PC-3 (cell line): ENCODE measurements at regions not wholly inside any gene's neighbourhood (a gene's known extent, or its start where the extent isn't known, plus 50 kb on each side); places are given as distances from the start of the nearest gene placed in this dataset.

Experiments
- ATAC-seq: fragments of 200-7000 bp; cut with Tn5 transposase; 2 replicates; pipeline ENCODE4 v1.9.1; 2020; ENCODE audit warnings: mild to moderate bottlenecking, moderate library complexity
- BruUV-seq: library from RNA; stranded (reverse); fragments of 400-500 nt; replicated peaks from 2 replicates; lab custom pipeline; 2021; lab: Mats Ljungman, UMichigan
- CTCF ChIA-PET: fragments of 300-600 bp; sonication (Branson Sonifier 250); formaldehyde crosslinking; loops from one replicate; lab custom pipeline; 2022; ENCODE audit warnings: antibody characterized with exemption; lab: Charles Lee
- POLR2A ChIA-PET: fragments of 300-600 bp; sonication (Branson Sonifier 250); formaldehyde crosslinking; loops from one replicate; lab custom pipeline; 2022; ENCODE audit warnings: antibody characterized with exemption; ENCODE audit not compliant: unreplicated experiment; lab: Charles Lee
- DNase-seq: peaks from one replicate; pipeline ENCODE4 v3.0.0-alpha.2; 2015
- H2AFZ ChIP-seq: fragments of 300-600 bp; sonication (generic); 2 replicates; pipeline ENCODE4 v1.6.0; 2016; ENCODE audit warnings: antibody characterized with exemption, low read length
- H3F3A ChIP-seq: fragments of 300-600 bp; sonication (generic); one replicate; pipeline ENCODE4 v1.6.0; 2017; ENCODE audit warnings: antibody characterized with exemption, low read length, control low read depth, mild to moderate bottlenecking; ENCODE audit not compliant: unreplicated experiment
- H3K27ac ChIP-seq: fragments of 300-600 bp; sonication (generic); 2 replicates; pipeline ENCODE4 v1.5.1; 2016; ENCODE audit warnings: mild to moderate bottlenecking, low read length
- H3K27me3 ChIP-seq: fragments of 300-600 bp; sonication (generic); 2 replicates; pipeline ENCODE4 v1.6.1; 2016; ENCODE audit warnings: low read length, mixed read lengths
- H3K36me3 ChIP-seq: fragments of 300-600 bp; sonication (generic); 2 replicates; pipeline ENCODE4 v1.6.1; 2016; ENCODE audit warnings: low read depth, mixed run types, low read length, mixed read lengths
- H3K4me1 ChIP-seq: fragments of 300-600 bp; sonication (generic); 2 replicates; pipeline ENCODE4 v1.5.1; 2016; ENCODE audit warnings: low read length; ENCODE audit not compliant: insufficient read depth
- H3K4me2 ChIP-seq: fragments of 300-600 bp; sonication (generic); 2 replicates; pipeline ENCODE4 v1.6.0; 2016; ENCODE audit warnings: low read length
- H3K4me3 ChIP-seq: fragments of 300-600 bp; sonication (generic); 2 replicates; pipeline ENCODE4 v1.5.1; 2016; ENCODE audit warnings: mild to moderate bottlenecking, low read length, mixed read lengths
- H3K79me2 ChIP-seq: fragments of 300-600 bp; sonication (generic); 2 replicates; pipeline ENCODE4 v1.6.1; 2017; ENCODE audit warnings: low read length, mixed read lengths
- H3K9ac ChIP-seq: fragments of 300-600 bp; sonication (generic); 2 replicates; pipeline ENCODE4 v1.6.0; 2016; ENCODE audit warnings: mild to moderate bottlenecking, low read length
- H3K9me2 ChIP-seq: fragments of 300-600 bp; sonication (generic); replicated peaks from 2 replicates; pipeline ENCODE4 v1.6.1; 2016; ENCODE audit warnings: mixed run types, low read length, mixed read lengths
- H3K9me3 ChIP-seq: fragments of 300-600 bp; sonication (generic); 2 replicates; pipeline ENCODE4 v1.6.1; 2016; ENCODE audit warnings: low read length, mixed read lengths
- H4K20me1 ChIP-seq: fragments of 300-600 bp; sonication (generic); 2 replicates; pipeline ENCODE4 v1.6.1; 2016; ENCODE audit warnings: low read length, mixed read lengths
- CTCF ChIP-seq: fragments of 300-600 bp; sonication (generic); conservative IDR thresholded peaks from 2 replicates; pipeline ENCODE4 v1.5.1; 2017; ENCODE audit warnings: antibody characterized with exemption, low read depth, mild to moderate bottlenecking, low read length
- EZH2 ChIP-seq: fragments of 300-600 bp; sonication (generic); IDR thresholded peaks from one replicate; pipeline ENCODE4 v1.6.1; 2017; ENCODE audit warnings: antibody characterized with exemption, mild to moderate bottlenecking, low read length; ENCODE audit not compliant: unreplicated experiment
- EZH2phosphoT487 ChIP-seq: fragments of 300-600 bp; sonication (generic); IDR thresholded peaks from 2 replicates; pipeline ENCODE4 v1.6.1; 2018; ENCODE audit warnings: mild to moderate bottlenecking, antibody characterized with exemption, low read length, borderline replicate concordance
- intact Hi-C: fragments of 100-400 bp; cut with micrococcal nuclease; formaldehyde crosslinking; loops from 2 replicates; pipeline ENCODE4 v1.9.0; 2023

- POLR2A ChIA-PET, result no interaction called here
- Histone ChIP-seq H3K9me2 (no peaks in the 10 kb centered on the region), H3K4me3 (no peak overlapping the region), H3K9ac (no peak overlapping the region), H4K20me1 (no peaks in the 10 kb centered on the region), H3K79me2 (no peaks in the 10 kb centered on the region), H3F3A (no peaks in the 10 kb centered on the region), H3K9me3 (no peaks in the 10 kb centered on the region), H3K4me1 (no peaks in the 10 kb centered on the region), H3K4me2 (no peak overlapping the region), H2AFZ (no peak overlapping the region), H3K27ac (no peak overlapping the region), H3K36me3 (no peaks in the 10 kb centered on the region), H3K27me3 (no peaks in the 10 kb centered on the region)
- DNase-seq (no peak), ATAC-seq (no peak)
- intact Hi-C loops, result no loop called here
- CTCF ChIA-PET, result no interaction called here
- no TSS peak for BruUV-seq
- TF ChIP-seq EZH2 (no peak), EZH2phosphoT487 (no peak), CTCF (no peak)
Observed at GRCh38 chr6:78199044-78199443, 546.2 kb downstream of the MEI4 start.

- Histone ChIP-seq H3K4me3 (no peak overlapping the region), H2AFZ (no peak overlapping the region), H3K9me3 (no peaks in the 10 kb centered on the region), H3K4me2 (no peak overlapping the region), H3K79me2 (no peaks in the 10 kb centered on the region), H3K27ac (no peak overlapping the region), H3K36me3 (no peaks in the 10 kb centered on the region), H3F3A (no peaks in the 10 kb centered on the region), H3K27me3 (no peaks in the 10 kb centered on the region), H3K9ac (no peak overlapping the region), H4K20me1 (no peaks in the 10 kb centered on the region), H3K4me1 (no peaks in the 10 kb centered on the region), H3K9me2 (no peaks in the 10 kb centered on the region)
- POLR2A ChIA-PET, result no interaction called here
- BruUV-seq, result no TSS peak
- DNase-seq (no peak), ATAC-seq (no peak)
- CTCF ChIA-PET, result no interaction called here
- intact Hi-C loops, result no loop called here
- TF ChIP-seq CTCF (no peak), EZH2 (no peak), EZH2phosphoT487 (no peak)
Observed at GRCh38 chr6:78222226-78222625, 569.4 kb downstream of the MEI4 start.

GRCh38 chr6:78231002-78231401 is 578.2 kb downstream of the MEI4 start:
- H3K4me2 ChIP-seq, result no peak overlapping the region
- DNase-seq (no peak), ATAC-seq (no peak)
- CTCF ChIA-PET, result no interaction called here
- H3K27ac ChIP-seq, result no peak overlapping the region
- H4K20me1 ChIP-seq, result no peaks in the 10 kb centered on the region
- POLR2A ChIA-PET, result no interaction called here
- no peak overlapping the region for H3K4me3 ChIP-seq
- TF ChIP-seq EZH2 (no peak), CTCF (no peak), EZH2phosphoT487 (no peak)
- no peaks in the 10 kb centered on the region for H3K9me2 ChIP-seq
- no peaks in the 10 kb centered on the region for H3K9me3 ChIP-seq
- H3K27me3 ChIP-seq, result no peaks in the 10 kb centered on the region
- intact Hi-C loops, result no loop called here
- H3K79me2 ChIP-seq, result no peaks in the 10 kb centered on the region
- H3K4me1 ChIP-seq, result no peaks in the 10 kb centered on the region
- BruUV-seq, result no TSS peak
- H3F3A ChIP-seq, result no peaks in the 10 kb centered on the region
- H3K36me3 ChIP-seq, result no peaks in the 10 kb centered on the region
- no peak overlapping the region for H2AFZ ChIP-seq
- H3K9ac ChIP-seq, result no peak overlapping the region
